PFSK-1 (cell line): ENCODE measurements at regions not wholly inside any gene's neighbourhood (a gene's known extent, or its start where the extent isn't known, plus 50 kb on each side); places are given as distances from the start of the nearest gene placed in this dataset.

Experiments used
- FOXP2 ChIP-seq: optimal IDR thresholded peaks from 2 replicates; pipeline ENCODE3; 2011; ENCODE audit warnings: borderline replicate concordance, control low read depth, inconsistent platforms; ENCODE audit not compliant: insufficient read depth; ENCODE audit errors: extremely low read length, extremely low read depth
- POLR2AphosphoS5 ChIP-seq: IDR thresholded peaks from 2 replicates; pipeline ENCODE4 v1.6.1; 2012; ENCODE audit warnings: low read depth, mild to moderate bottlenecking, control low read depth, low read length, moderate library complexity
- SIN3A ChIP-seq: IDR thresholded peaks from 2 replicates; pipeline ENCODE4 v1.6.1; 2012; ENCODE audit warnings: mild to moderate bottlenecking, low read length, moderate library complexity, borderline replicate concordance; ENCODE audit not compliant: insufficient read depth
- TAF1 ChIP-seq: IDR thresholded peaks from 2 replicates; pipeline ENCODE4 v1.6.1; 2012; ENCODE audit warnings: low read length, control low read depth, borderline replicate concordance; ENCODE audit not compliant: insufficient read depth
- TF ChIP-seq, protein P1 (sequence below), 2 experiments: IDR thresholded peaks; 2 replicates each; pipeline versions ENCODE4 v1.6.1 to v1.8.0; 2011 to 2012; ENCODE audit warnings: low read depth in 2 of 2, low read length in 2 of 2, control low read depth in 1 of 2, inconsistent platforms in 1 of 2, mild to moderate bottlenecking in 1 of 2, moderate library complexity in 1 of 2; ENCODE audit not compliant: insufficient read depth in 1 of 2

DNA sequence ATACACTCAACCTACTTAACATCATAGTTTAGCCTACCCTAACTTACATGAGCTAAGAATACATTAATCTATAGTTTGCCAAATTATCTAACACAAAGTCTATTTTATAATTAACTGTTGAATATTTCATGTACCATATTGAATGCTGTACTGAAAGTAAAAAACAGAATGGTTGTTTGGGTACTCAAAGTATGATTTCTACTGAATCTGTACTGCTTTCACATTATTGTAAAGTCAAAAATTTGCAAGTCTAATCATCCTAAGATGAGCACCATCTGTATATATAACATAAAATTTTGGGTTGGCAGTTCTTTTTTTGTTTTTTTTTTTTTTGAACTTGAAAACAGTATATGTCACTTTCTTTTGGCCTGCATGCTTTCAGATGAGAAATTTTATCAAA is 1212.6 kb downstream of the SLITRK5 start:
- TF ChIP-seq, protein P1, sequence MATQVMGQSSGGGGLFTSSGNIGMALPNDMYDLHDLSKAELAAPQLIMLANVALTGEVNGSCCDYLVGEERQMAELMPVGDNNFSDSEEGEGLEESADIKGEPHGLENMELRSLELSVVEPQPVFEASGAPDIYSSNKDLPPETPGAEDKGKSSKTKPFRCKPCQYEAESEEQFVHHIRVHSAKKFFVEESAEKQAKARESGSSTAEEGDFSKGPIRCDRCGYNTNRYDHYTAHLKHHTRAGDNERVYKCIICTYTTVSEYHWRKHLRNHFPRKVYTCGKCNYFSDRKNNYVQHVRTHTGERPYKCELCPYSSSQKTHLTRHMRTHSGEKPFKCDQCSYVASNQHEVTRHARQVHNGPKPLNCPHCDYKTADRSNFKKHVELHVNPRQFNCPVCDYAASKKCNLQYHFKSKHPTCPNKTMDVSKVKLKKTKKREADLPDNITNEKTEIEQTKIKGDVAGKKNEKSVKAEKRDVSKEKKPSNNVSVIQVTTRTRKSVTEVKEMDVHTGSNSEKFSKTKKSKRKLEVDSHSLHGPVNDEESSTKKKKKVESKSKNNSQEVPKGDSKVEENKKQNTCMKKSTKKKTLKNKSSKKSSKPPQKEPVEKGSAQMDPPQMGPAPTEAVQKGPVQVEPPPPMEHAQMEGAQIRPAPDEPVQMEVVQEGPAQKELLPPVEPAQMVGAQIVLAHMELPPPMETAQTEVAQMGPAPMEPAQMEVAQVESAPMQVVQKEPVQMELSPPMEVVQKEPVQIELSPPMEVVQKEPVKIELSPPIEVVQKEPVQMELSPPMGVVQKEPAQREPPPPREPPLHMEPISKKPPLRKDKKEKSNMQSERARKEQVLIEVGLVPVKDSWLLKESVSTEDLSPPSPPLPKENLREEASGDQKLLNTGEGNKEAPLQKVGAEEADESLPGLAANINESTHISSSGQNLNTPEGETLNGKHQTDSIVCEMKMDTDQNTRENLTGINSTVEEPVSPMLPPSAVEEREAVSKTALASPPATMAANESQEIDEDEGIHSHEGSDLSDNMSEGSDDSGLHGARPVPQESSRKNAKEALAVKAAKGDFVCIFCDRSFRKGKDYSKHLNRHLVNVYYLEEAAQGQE (IDR thresholded peaks at IDR 0.05; ENCODE audit: insufficient read depth in 1 of 2, low read depth in 2 of 2, low read length in 2 of 2): no peak
- TF ChIP-seq POLR2AphosphoS5 (no peak), FOXP2 (no peak), SIN3A (no peak), TAF1 (no peak)

DNA sequence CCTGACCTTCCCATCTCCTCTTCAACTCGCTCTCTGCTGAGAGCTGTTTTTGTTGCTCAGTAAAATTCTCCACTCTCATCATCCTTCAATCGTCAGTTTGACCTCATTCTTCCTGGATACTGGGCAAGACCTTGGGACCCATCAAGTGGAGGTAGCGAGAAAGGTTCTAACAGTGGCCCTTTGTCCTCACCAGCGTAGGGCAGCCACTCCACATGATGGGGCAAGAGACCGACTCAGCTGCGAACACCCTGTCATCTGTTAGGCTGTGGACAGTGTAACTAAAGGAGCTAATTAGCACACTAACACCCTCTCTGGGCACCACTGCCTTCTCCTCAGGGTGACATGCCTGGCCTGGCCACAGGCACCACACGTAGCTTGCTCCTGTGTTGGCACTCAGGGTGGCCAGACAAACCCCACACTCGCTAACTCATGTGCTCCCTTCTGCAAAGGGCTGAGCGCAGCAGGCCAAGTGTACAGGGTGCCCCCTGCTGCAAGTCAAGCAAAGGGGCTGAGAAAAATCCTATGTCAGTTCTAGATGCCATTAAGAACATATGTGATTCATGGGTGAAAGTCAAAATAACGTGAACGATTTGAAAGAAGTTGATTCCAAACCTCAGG is 1216.0 kb downstream of the SLITRK5 start:
- TF ChIP-seq FOXP2 (no peak), POLR2AphosphoS5 (no peak), TAF1 (no peak)
- TF ChIP-seq, protein P1 (IDR thresholded peaks at IDR 0.05; ENCODE audit: insufficient read depth in 1 of 2, low read depth in 2 of 2, low read length in 2 of 2): no peak

DNA sequence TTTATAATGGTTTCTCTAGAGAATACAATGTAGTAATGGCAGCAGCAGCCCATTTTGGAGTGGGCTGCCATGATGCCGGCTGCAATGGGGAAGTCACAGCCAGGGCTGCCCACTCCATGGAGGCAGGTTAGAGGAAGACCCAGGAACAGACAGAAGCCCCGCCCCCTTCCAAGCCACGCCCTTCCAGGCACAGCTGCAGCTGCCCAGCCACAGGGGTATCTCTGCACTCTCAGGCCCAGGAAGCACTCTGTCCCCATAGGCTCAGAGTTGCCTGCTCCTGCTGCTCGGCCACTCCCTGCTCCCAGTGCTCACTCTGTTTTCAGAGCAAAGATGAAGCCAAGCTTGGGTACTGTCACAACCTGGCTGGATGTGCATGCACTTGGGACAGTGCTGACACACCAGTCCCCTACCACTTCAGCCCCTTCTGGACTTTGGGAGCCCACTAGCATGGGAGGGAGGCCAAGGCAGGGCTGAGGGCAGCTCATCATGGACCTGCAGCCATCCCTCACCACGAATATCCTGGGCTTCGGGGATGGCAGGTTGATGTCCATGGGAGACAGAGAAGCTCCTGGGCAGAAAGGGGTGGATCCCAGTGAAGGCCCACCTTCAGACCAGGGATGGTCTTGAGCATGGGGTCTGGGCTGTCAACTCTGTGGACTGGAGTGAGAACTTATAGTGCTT is 1224.2 kb downstream of the SLITRK5 start:
- TF ChIP-seq TAF1 (no peak), SIN3A (no peak), POLR2AphosphoS5 (no peak), FOXP2 (no peak)
- TF ChIP-seq, protein P1 (IDR thresholded peaks at IDR 0.05; ENCODE audit: insufficient read depth in 1 of 2, low read depth in 2 of 2, low read length in 2 of 2): no peak

DNA sequence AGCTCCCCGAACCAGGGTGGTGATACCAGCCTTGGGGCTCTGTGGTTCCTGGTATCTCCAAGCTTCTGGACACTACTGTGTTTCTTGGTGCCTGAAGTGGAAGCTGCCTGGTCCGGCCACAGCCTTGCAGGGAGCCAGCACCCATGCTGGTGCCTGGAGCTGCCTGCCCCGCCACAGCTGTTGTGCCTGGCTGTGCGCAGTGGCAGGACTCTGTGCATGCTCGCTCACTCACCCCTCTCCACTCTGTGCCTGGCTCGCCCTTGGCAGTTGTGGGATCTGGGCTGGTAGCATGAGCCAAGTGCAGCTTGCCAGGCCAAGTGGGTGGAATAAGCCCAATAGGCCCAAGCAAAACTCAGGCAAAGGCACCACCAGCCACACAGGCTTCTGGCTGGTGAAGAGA is 1225.3 kb downstream of the SLITRK5 start:
- TF ChIP-seq TAF1: no peak
- TF ChIP-seq POLR2AphosphoS5: no peak
- no peak for TF ChIP-seq FOXP2
- TF ChIP-seq SIN3A: no peak
- TF ChIP-seq, protein P1 (IDR thresholded peaks at IDR 0.05; ENCODE audit: insufficient read depth in 1 of 2, low read depth in 2 of 2, low read length in 2 of 2): no peak

DNA sequence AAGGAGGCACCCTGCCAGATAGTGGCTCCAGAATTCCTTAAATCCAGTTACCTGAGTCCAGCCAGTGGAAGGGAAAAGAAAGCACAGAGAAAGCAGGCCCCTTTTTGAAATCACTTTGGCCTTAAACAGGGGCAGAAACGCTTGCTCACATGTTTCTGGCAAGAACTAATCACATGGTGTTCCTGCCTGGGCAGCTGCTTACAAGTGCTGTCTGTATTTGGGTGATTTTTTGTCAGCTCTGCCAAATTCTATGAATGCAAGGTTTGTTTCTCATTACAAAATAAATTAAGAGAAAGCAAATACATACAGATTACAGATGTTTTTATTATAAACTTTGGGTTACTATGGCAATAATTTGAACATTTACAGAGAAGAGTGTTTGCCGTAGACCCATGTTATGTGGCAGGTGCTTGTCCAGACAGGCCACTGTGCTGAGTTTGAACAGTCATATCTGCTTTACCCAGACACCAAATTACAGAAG is 1237.8 kb downstream of the SLITRK5 start:
- TF ChIP-seq POLR2AphosphoS5: no peak
- no peak for TF ChIP-seq FOXP2
- no peak for TF ChIP-seq TAF1
